H9 (cell line): ENCODE measurements at regions not wholly inside any gene's neighbourhood (a gene's known extent, or its start where the extent isn't known, plus 50 kb on each side); places are given as distances from the start of the nearest gene placed in this dataset.

Experiments
- DNase-seq: peaks from one replicate; pipeline ENCODE4 v3.0.0-alpha.2; 2017
- H2AFZ ChIP-seq: one replicate; pipeline ENCODE4 v1.6.1; 2013; ENCODE audit warnings: mild to moderate bottlenecking, low read length, control low read depth, moderate library complexity
- H2AK5ac ChIP-seq: 2 replicates; pipeline ENCODE4 v1.6.1; 2013; ENCODE audit warnings: low read length, control low read depth, mixed read lengths; ENCODE audit not compliant: insufficient read length
- H2BK120ac ChIP-seq: one replicate; pipeline ENCODE4 v1.6.1; 2013; ENCODE audit warnings: low read depth, mild to moderate bottlenecking, low read length, control low read depth, inconsistent platforms; ENCODE audit not compliant: poor library complexity, severe bottlenecking
- H2BK12ac ChIP-seq: 2 replicates; pipeline ENCODE4 v1.6.1; 2013; ENCODE audit warnings: low read length, control low read depth, mixed read lengths, low read depth; ENCODE audit not compliant: insufficient read length
- H2BK15ac ChIP-seq: 2 replicates; pipeline ENCODE4 v1.6.1; 2013; ENCODE audit warnings: low read depth, low read length, control low read depth
- H2BK20ac ChIP-seq: one replicate; pipeline ENCODE4 v1.6.1; 2013; ENCODE audit warnings: low read depth, mild to moderate bottlenecking, low read length, control low read depth, inconsistent platforms; ENCODE audit not compliant: poor library complexity, severe bottlenecking
- H2BK5ac ChIP-seq: 2 replicates; pipeline ENCODE4 v1.6.1; 2013; ENCODE audit warnings: low read length, control low read depth, mixed read lengths; ENCODE audit not compliant: insufficient read length
- H3K14ac ChIP-seq: 2 replicates; pipeline ENCODE4 v1.6.1; 2013; ENCODE audit warnings: low read length, control low read depth; ENCODE audit not compliant: insufficient read depth
- H3K18ac ChIP-seq: 2 replicates; pipeline ENCODE4 v1.6.1; 2013; ENCODE audit warnings: low read depth, mild to moderate bottlenecking, mixed read lengths, low read length, control low read depth; ENCODE audit not compliant: insufficient read length
- H3K23ac ChIP-seq: 2 replicates; pipeline ENCODE4 v1.6.1; 2013; ENCODE audit warnings: low read length, control low read depth, mixed read lengths, low read depth; ENCODE audit not compliant: insufficient read length
- H3K23me2 ChIP-seq: 2 replicates; pipeline ENCODE4 v1.6.1; 2013; ENCODE audit warnings: low read depth, mild to moderate bottlenecking, mixed read lengths, low read length, control low read depth; ENCODE audit not compliant: insufficient read length, poor library complexity, severe bottlenecking
- H3K27ac ChIP-seq: 2 replicates; pipeline ENCODE4 v1.5.1; 2013; ENCODE audit warnings: low read length, control low read depth, mixed read lengths, low read depth; ENCODE audit not compliant: insufficient read length
- H3K27me3 ChIP-seq: 2 replicates; pipeline ENCODE4 v1.6.1; 2013; ENCODE audit warnings: low read length, control low read depth, inconsistent platforms; ENCODE audit not compliant: insufficient read depth
- H3K4ac ChIP-seq: 2 replicates; pipeline ENCODE4 v1.6.1; 2013; ENCODE audit warnings: low read depth, mild to moderate bottlenecking, control low read depth, inconsistent platforms, low read length, moderate library complexity
- H3K4me1 ChIP-seq: 2 replicates; pipeline ENCODE4 v1.6.1; 2013; ENCODE audit warnings: low read length, control low read depth, inconsistent platforms; ENCODE audit not compliant: insufficient read depth
- H3K4me2 ChIP-seq: 2 replicates; pipeline ENCODE4 v1.6.1; 2013; ENCODE audit warnings: low read length, control low read depth, mixed read lengths; ENCODE audit not compliant: insufficient read length, insufficient read depth
- H3K56ac ChIP-seq: 2 replicates; pipeline ENCODE4 v1.6.1; 2013; ENCODE audit warnings: low read depth, mild to moderate bottlenecking, mixed read lengths, low read length, control low read depth; ENCODE audit not compliant: insufficient read length
- H3K79me1 ChIP-seq: 2 replicates; pipeline ENCODE4 v1.6.1; 2013; ENCODE audit warnings: low read depth, mild to moderate bottlenecking, moderate library complexity, low read length, control low read depth, inconsistent platforms; ENCODE audit not compliant: insufficient read depth, poor library complexity, severe bottlenecking
- H3K79me2 ChIP-seq: 2 replicates; pipeline ENCODE4 v1.6.1; 2013; ENCODE audit warnings: low read length, control low read depth, inconsistent platforms; ENCODE audit not compliant: insufficient read depth
- H3K9ac ChIP-seq: 2 replicates; pipeline ENCODE4 v1.6.1; 2013; ENCODE audit warnings: low read length, control low read depth, mixed read lengths; ENCODE audit not compliant: insufficient read length; ENCODE audit errors: extremely low read depth
- H3K9me3 ChIP-seq: one replicate; pipeline ENCODE4 v1.6.1; 2013; ENCODE audit warnings: low read depth, low read length, inconsistent platforms; ENCODE audit not compliant: control insufficient read depth
- H3T11ph ChIP-seq: one replicate; pipeline ENCODE4 v1.6.1; 2013; ENCODE audit warnings: mild to moderate bottlenecking, low read length, control low read depth, inconsistent platforms
- H4K20me1 ChIP-seq: one replicate; pipeline ENCODE4 v1.6.1; 2013; ENCODE audit not compliant: control insufficient read depth, insufficient read length, insufficient read depth
- H4K5ac ChIP-seq: 2 replicates; pipeline ENCODE4 v1.6.1; 2013; ENCODE audit warnings: low read depth, mild to moderate bottlenecking, mixed read lengths, low read length, control low read depth; ENCODE audit not compliant: insufficient read length
- H4K8ac ChIP-seq: replicated peaks from 2 replicates; pipeline ENCODE4 v1.6.1; 2013; ENCODE audit warnings: low read length, control low read depth, mixed read lengths, low read depth; ENCODE audit not compliant: insufficient read length
- H4K91ac ChIP-seq: 2 replicates; pipeline ENCODE4 v1.6.1; 2013; ENCODE audit warnings: low read depth, mild to moderate bottlenecking, moderate library complexity, mixed read lengths, low read length, control low read depth; ENCODE audit not compliant: insufficient read length
- H3K27ac Mint-ChIP-seq, 3 experiments: 2 replicates in 2 of 3; 3 replicates in 1 of 3; pipeline ENCODE4 v1.8.0; 2020 to 2021; ENCODE audit warnings: mixed read lengths in 3 of 3, mild to moderate bottlenecking in 1 of 3, moderate library complexity in 1 of 3
- H3K27me3 Mint-ChIP-seq: 2 replicates; pipeline ENCODE4 v1.8.0; 2021; ENCODE audit warnings: low read depth, mild to moderate bottlenecking, moderate library complexity, mixed read lengths
- H3K36me3 Mint-ChIP-seq, 3 experiments: 2 replicates in 2 of 3; 3 replicates in 1 of 3; pipeline ENCODE4 v1.8.0; 2020 to 2021; ENCODE audit warnings: low read depth in 3 of 3, mixed read lengths in 3 of 3; ENCODE audit not compliant: insufficient read depth in 1 of 3
- H3K4me1 Mint-ChIP-seq, 2 experiments: 2 replicates each; pipeline ENCODE4 v1.8.0; 2020; ENCODE audit warnings: mixed read lengths in 2 of 2
- H3K4me3 Mint-ChIP-seq, 2 experiments: 2 replicates in 1 of 2; 3 replicates in 1 of 2; pipeline ENCODE4 v1.8.0; 2020 to 2021; ENCODE audit warnings: mild to moderate bottlenecking in 2 of 2, mixed read lengths in 2 of 2, moderate library complexity in 1 of 2
- H3K9me3 Mint-ChIP-seq, 2 experiments: 2 replicates in 1 of 2; 3 replicates in 1 of 2; pipeline ENCODE4 v1.8.0; 2020; ENCODE audit warnings: mild to moderate bottlenecking in 2 of 2, mixed read lengths in 2 of 2, moderate library complexity in 1 of 2
- CTCF ChIP-seq: fragments of 200-600 bp; sonication (generic); conservative IDR thresholded peaks from 3 replicates; pipeline ENCODE4 v1.8.0; 2021; ENCODE audit warnings: antibody characterized with exemption, mild to moderate bottlenecking
- WGBS: extraction: QIAGEN DNeasy Blood & Tissue Kit; methylation state at CpG from one replicate; pipeline ENCODE4 v1.1.7; 2013; ENCODE audit warnings: missing lambda C conversion rate, low lambda C conversion rate, mixed read lengths; ENCODE audit not compliant: insufficient read length; ENCODE audit errors: extremely low coverage; 5-methylcytosine and 5-hydroxymethylcytosine counted together

GRCh38 chr6:28751514-28751913, 172.3 kb downstream of the TRIM27 start:
- Histone ChIP-seq H2BK12ac (no peak overlapping the region), H3K27ac (no peak overlapping the region), H3K4me1 (no peaks in the 10 kb centered on the region), H4K5ac (no peak overlapping the region), H2AFZ (no peak overlapping the region), H3K18ac (no peak overlapping the region), H2BK20ac (no peak overlapping the region), H3K4ac (no peak overlapping the region), H2AK5ac (no peak overlapping the region), H3K9me3 (no peaks in the 10 kb centered on the region), H3K79me2 (no peaks in the 10 kb centered on the region), H4K8ac (no peak overlapping the region), H3K23ac (no peak overlapping the region), H2BK5ac (no peak overlapping the region), H3T11ph (no peak overlapping the region), H3K79me1 (no peaks in the 10 kb centered on the region), H3K23me2 (peaks cover 2% of the 10 kb centered on the region), H3K27me3 (no peaks in the 10 kb centered on the region), H3K4me2 (peak overlapping the region; percentile 10), H2BK15ac (no peak overlapping the region), H2BK120ac (no peak overlapping the region), H3K56ac (no peak overlapping the region), H4K91ac (no peak overlapping the region), H3K14ac (no peak overlapping the region), H4K20me1 (no peaks in the 10 kb centered on the region), H3K9ac (no peak overlapping the region)
- Mint-ChIP-seq H3K9me3 (peaks cover 15 to 19% of the 10 kb centered on the region in 2 experiments), H3K27ac (no peak overlapping the region; a peak in 1 of 7 replicates), H3K36me3 (peaks cover 0 to 5% (median 2%) of the 10 kb centered on the region in 3 experiments; a peak in 3 of 7 replicates), H3K4me1 (peaks cover 18 to 19% of the 10 kb centered on the region in 2 experiments), H3K4me3 (peak overlapping the region in 1 of 2 experiments; percentile 5; a peak in 2 of 5 replicates), H3K27me3 (peaks cover 44% of the 10 kb centered on the region)
- no peak for DNase-seq
- no peak for TF ChIP-seq CTCF
- no CpG with 5 or more reads among the region's 12 CpGs for WGBS
